ENCODE measurements at regions not wholly inside any gene's neighbourhood (a gene's known extent, or its start where the extent isn't known, plus 50 kb on each side); places are given as distances from the start of the nearest gene placed in this dataset.

- intact Hi-C loops (cut with micrococcal nuclease) = no loop called here
- Mint-ChIP-seq H3K9me3 (no peaks in the 10 kb centered on the region), H3K4me3 (no peak overlapping the region), H3K27ac (no peak overlapping the region), H3K36me3 (no peaks in the 10 kb centered on the region), H3K27me3 (ENCODE audit: low read depth in 2 of 2) (peaks cover 0 to 4% of the 10 kb centered on the region in 2 donors), H3K4me1 (peaks cover 0 to 9% of the 10 kb centered on the region in 2 donors)
- ATAC-seq (no peak), DNase-seq (no peak)
- H3K36me3 ChIP-seq (ENCODE audit: control insufficient read depth, insufficient read depth, low read length) = no peaks in the 10 kb centered on the region
- H3K27me3 ChIP-seq (ENCODE audit: control insufficient read depth, insufficient read depth, low read length) = no peaks in the 10 kb centered on the region
- H3K27ac ChIP-seq (ENCODE audit: low read length) = no peak overlapping the region
- H3K4me3 ChIP-seq (ENCODE audit: low read length) = no peak overlapping the region
- TF ChIP-seq CTCF (IDR thresholded peaks at IDR 0.05) = no peak
- H3K9me3 ChIP-seq (ENCODE audit: control insufficient read depth, insufficient read depth, low read length) = no peaks in the 10 kb centered on the region
- H3K4me1 ChIP-seq (ENCODE audit: control insufficient read depth, insufficient read depth, low read length) = no peaks in the 10 kb centered on the region
- WGBS (ENCODE audit: insufficient coverage) = 95% methylated on average over 13 of the region's 13 CpGs
Observed at GRCh38 chr15:31247404-31247803, 79.2 kb upstream of the KLF13 start.

- Histone ChIP-seq H3K27ac (ENCODE audit: low read length) (no peak overlapping the region), H3K36me3 (ENCODE audit: control insufficient read depth, insufficient read depth, low read length) (no peaks in the 10 kb centered on the region), H3K4me3 (ENCODE audit: low read length) (no peak overlapping the region), H3K9me3 (ENCODE audit: control insufficient read depth, insufficient read depth, low read length) (no peaks in the 10 kb centered on the region), H3K27me3 (ENCODE audit: control insufficient read depth, insufficient read depth, low read length) (no peaks in the 10 kb centered on the region), H3K4me1 (ENCODE audit: control insufficient read depth, insufficient read depth, low read length) (no peaks in the 10 kb centered on the region)
- Mint-ChIP-seq H3K36me3 (no peaks in the 10 kb centered on the region), H3K4me3 (no peak overlapping the region), H3K4me1 (peaks cover 0 to 9% of the 10 kb centered on the region in 2 donors), H3K27ac (no peak overlapping the region), H3K27me3 (ENCODE audit: low read depth in 2 of 2) (peaks cover 0 to 4% of the 10 kb centered on the region in 2 donors), H3K9me3 (no peaks in the 10 kb centered on the region)
- DNase-seq (no peak), ATAC-seq (no peak)
- no peak for TF ChIP-seq CTCF (IDR thresholded peaks at IDR 0.05)
- intact Hi-C loops (cut with micrococcal nuclease) = no loop called here
- 98% methylated on average over 5 of the region's 5 CpGs for WGBS (ENCODE audit: insufficient coverage)
Observed at GRCh38 chr15:31248263-31248662, 78.4 kb upstream of the KLF13 start.

- H3K4me1 Mint-ChIP-seq = peaks cover 0 to 9% of the 10 kb centered on the region in 2 donors
- H3K27ac Mint-ChIP-seq = no peak overlapping the region
Observed at GRCh38 chr15:31248951-31249350, 77.7 kb upstream of the KLF13 start.

More at GRCh38 chr15:31248951-31249350, 77.7 kb upstream of the KLF13 start:
- Histone ChIP-seq H3K27ac (ENCODE audit: low read length) (no peak overlapping the region), H3K27me3 (ENCODE audit: control insufficient read depth, insufficient read depth, low read length) (no peaks in the 10 kb centered on the region), H3K9me3 (ENCODE audit: control insufficient read depth, insufficient read depth, low read length) (no peaks in the 10 kb centered on the region), H3K4me1 (ENCODE audit: control insufficient read depth, insufficient read depth, low read length) (no peaks in the 10 kb centered on the region), H3K4me3 (ENCODE audit: low read length) (no peak overlapping the region), H3K36me3 (ENCODE audit: control insufficient read depth, insufficient read depth, low read length) (no peaks in the 10 kb centered on the region)
- H3K9me3 Mint-ChIP-seq = no peaks in the 10 kb centered on the region
- no peak for DNase-seq
- no peak overlapping the region for H3K4me3 Mint-ChIP-seq
- H3K36me3 Mint-ChIP-seq = no peaks in the 10 kb centered on the region
- no peak for ATAC-seq
- 97% methylated on average over 5 of the region's 5 CpGs for WGBS (ENCODE audit: insufficient coverage)
- intact Hi-C loops (cut with micrococcal nuclease) = no loop called here
- H3K27me3 Mint-ChIP-seq (ENCODE audit: low read depth in 2 of 2) = peaks cover 0 to 4% of the 10 kb centered on the region in 2 donors
- TF ChIP-seq CTCF (IDR thresholded peaks at IDR 0.05) = no peak

Measured in natural killer cell (primary cell).